ENCODE measurements at regions not wholly inside any gene's neighbourhood (a gene's known extent, or its start where the extent isn't known, plus 50 kb on each side); places are given as distances from the start of the nearest gene placed in this dataset.

DNA sequence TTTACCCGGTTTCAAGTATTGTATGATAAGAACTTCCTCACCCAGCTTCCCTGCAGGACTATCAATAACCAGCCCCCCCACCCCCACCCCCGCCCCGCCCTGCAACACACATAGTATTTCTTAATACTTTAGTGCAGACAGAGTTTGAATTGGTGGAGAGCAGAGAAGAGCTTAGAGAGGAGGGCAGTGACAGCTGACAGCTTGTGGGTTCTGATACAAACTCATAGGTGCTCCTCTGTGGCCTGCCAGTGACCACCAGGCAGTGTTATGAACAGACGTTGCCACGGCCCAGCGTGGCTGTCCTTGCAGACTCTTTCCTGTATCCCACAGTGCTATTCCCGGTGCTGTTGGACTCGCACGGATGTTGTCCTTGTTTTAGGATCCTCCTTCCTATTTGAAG is 186.9 kb upstream of the ADO start (continued):
- TF ChIP-seq, protein P1, sequence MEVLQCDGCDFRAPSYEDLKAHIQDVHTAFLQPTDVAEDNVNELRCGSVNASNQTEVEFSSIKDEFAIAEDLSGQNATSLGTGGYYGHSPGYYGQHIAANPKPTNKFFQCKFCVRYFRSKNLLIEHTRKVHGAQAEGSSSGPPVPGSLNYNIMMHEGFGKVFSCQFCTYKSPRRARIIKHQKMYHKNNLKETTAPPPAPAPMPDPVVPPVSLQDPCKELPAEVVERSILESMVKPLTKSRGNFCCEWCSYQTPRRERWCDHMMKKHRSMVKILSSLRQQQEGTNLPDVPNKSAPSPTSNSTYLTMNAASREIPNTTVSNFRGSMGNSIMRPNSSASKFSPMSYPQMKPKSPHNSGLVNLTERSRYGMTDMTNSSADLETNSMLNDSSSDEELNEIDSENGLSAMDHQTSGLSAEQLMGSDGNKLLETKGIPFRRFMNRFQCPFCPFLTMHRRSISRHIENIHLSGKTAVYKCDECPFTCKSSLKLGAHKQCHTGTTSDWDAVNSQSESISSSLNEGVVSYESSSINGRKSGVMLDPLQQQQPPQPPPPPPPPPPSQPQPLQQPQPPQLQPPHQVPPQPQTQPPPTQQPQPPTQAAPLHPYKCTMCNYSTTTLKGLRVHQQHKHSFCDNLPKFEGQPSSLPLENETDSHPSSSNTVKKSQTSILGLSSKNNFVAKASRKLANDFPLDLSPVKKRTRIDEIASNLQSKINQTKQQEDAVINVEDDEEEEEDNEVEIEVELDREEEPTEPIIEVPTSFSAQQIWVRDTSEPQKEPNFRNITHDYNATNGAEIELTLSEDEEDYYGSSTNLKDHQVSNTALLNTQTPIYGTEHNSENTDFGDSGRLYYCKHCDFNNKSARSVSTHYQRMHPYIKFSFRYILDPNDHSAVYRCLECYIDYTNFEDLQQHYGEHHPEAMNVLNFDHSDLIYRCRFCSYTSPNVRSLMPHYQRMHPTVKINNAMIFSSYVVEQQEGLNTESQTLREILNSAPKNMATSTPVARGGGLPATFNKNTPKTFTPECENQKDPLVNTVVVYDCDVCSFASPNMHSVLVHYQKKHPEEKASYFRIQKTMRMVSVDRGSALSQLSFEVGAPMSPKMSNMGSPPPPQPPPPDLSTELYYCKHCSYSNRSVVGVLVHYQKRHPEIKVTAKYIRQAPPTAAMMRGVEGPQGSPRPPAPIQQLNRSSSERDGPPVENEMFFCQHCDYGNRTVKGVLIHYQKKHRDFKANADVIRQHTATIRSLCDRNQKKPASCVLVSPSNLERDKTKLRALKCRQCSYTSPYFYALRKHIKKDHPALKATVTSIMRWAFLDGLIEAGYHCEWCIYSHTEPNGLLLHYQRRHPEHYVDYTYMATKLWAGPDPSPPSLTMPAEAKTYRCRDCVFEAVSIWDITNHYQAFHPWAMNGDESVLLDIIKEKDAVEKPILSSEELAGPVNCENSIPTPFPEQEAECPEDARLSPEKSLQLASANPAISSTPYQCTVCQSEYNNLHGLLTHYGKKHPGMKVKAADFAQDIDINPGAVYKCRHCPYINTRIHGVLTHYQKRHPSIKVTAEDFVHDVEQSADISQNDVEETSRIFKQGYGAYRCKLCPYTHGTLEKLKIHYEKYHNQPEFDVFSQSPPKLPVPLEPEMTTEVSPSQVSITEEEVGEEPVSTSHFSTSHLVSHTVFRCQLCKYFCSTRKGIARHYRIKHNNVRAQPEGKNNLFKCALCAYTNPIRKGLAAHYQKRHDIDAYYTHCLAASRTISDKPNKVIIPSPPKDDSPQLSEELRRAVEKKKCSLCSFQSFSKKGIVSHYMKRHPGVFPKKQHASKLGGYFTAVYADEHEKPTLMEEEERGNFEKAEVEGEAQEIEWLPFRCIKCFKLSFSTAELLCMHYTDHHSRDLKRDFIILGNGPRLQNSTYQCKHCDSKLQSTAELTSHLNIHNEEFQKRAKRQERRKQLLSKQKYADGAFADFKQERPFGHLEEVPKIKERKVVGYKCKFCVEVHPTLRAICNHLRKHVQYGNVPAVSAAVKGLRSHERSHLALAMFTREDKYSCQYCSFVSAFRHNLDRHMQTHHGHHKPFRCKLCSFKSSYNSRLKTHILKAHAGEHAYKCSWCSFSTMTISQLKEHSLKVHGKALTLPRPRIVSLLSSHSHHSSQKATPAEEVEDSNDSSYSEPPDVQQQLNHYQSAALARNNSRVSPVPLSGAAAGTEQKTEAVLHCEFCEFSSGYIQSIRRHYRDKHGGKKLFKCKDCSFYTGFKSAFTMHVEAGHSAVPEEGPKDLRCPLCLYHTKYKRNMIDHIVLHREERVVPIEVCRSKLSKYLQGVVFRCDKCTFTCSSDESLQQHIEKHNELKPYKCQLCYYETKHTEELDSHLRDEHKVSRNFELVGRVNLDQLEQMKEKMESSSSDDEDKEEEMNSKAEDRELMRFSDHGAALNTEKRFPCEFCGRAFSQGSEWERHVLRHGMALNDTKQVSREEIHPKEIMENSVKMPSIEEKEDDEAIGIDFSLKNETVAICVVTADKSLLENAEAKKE (CRISPR knock-in tag; IDR thresholded peaks at IDR 0.05) = no peak

DNA sequence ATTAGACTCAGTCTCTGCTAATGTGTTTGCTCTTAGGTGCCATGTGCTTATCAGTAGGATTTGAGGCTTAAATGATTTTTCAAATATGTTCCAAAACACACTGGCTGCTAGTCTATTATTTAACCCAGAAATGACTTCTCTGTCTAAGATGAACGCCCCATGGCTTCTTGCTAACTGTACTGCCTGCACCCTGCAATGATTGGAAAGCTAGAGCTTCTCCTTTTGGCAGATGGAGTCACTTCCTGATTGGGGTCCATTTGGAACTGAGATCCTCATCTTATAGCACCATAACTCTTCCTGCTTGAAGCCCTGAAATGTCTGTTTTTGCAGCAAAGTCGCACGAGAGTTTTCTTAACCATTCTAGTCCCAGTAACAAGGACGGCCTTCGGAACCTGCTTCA is 186.5 kb upstream of the ADO start:
- Histone ChIP-seq H2AFZ (no peak overlapping the region), H3K27ac (ENCODE audit: low read depth) (no peak overlapping the region), H3K79me2 (replicated peaks; ENCODE audit: insufficient read depth) (no peaks in the 10 kb centered on the region), H3K4me3 (no peak overlapping the region), H4K20me1 (replicated peaks; ENCODE audit: insufficient read depth) (no peaks in the 10 kb centered on the region), H3K4me2 (no peak overlapping the region), H3F3A (replicated peaks; ENCODE audit: low read depth) (no peaks in the 10 kb centered on the region), H3K36me3 (ENCODE audit: insufficient read depth) (no peaks in the 10 kb centered on the region), H3K27me3 (ENCODE audit: insufficient read depth) (no peaks in the 10 kb centered on the region), H3K4me1 (ENCODE audit: insufficient read depth) (no peaks in the 10 kb centered on the region), H3K9me2 (ENCODE audit: insufficient read depth) (no peaks in the 10 kb centered on the region; the same call in 1 of the 2 replicates)
- H3K27ac Mint-ChIP-seq = no peak overlapping the region
- ATAC-seq (no peak), DNase-seq (ENCODE audit: low spot score) (no peak)
- H3K9me3 Mint-ChIP-seq = no peaks in the 10 kb centered on the region; the same call in 2 of the 3 replicates
- no peaks in the 10 kb centered on the region for H3K36me3 Mint-ChIP-seq (ENCODE audit: low read depth)
- H3K4me1 Mint-ChIP-seq = peaks cover 4% of the 10 kb centered on the region; the same call in 1 of the 3 replicates
- H3K4me3 Mint-ChIP-seq = no peak overlapping the region
- H3K27me3 Mint-ChIP-seq (ENCODE audit: insufficient read depth, low read depth, poor library complexity) = no peaks in the 10 kb centered on the region
- no peak for TF ChIP-seq EZH2 (IDR thresholded peaks at IDR 0.05; ENCODE audit: low read depth, unreplicated experiment)
- TF ChIP-seq, protein P1 (CRISPR knock-in tag; IDR thresholded peaks at IDR 0.05) = no peak
- TF ChIP-seq ZNF331 (CRISPR knock-in tag; IDR thresholded peaks at IDR 0.05; ENCODE audit: low read depth) = no peak
- TF ChIP-seq, protein P2, sequence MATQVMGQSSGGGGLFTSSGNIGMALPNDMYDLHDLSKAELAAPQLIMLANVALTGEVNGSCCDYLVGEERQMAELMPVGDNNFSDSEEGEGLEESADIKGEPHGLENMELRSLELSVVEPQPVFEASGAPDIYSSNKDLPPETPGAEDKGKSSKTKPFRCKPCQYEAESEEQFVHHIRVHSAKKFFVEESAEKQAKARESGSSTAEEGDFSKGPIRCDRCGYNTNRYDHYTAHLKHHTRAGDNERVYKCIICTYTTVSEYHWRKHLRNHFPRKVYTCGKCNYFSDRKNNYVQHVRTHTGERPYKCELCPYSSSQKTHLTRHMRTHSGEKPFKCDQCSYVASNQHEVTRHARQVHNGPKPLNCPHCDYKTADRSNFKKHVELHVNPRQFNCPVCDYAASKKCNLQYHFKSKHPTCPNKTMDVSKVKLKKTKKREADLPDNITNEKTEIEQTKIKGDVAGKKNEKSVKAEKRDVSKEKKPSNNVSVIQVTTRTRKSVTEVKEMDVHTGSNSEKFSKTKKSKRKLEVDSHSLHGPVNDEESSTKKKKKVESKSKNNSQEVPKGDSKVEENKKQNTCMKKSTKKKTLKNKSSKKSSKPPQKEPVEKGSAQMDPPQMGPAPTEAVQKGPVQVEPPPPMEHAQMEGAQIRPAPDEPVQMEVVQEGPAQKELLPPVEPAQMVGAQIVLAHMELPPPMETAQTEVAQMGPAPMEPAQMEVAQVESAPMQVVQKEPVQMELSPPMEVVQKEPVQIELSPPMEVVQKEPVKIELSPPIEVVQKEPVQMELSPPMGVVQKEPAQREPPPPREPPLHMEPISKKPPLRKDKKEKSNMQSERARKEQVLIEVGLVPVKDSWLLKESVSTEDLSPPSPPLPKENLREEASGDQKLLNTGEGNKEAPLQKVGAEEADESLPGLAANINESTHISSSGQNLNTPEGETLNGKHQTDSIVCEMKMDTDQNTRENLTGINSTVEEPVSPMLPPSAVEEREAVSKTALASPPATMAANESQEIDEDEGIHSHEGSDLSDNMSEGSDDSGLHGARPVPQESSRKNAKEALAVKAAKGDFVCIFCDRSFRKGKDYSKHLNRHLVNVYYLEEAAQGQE (IDR thresholded peaks at IDR 0.05; ENCODE audit: unreplicated experiment) = no peak
